ENCODE measurements at regions not wholly inside any gene's neighbourhood (a gene's known extent, or its start where the extent isn't known, plus 50 kb on each side); places are given as distances from the start of the nearest gene placed in this dataset.

- no peak overlapping the region for H3K27ac ChIP-seq (ENCODE audit: low read depth, low read length)
- no peaks in the 10 kb centered on the region for H3K36me3 ChIP-seq (ENCODE audit: control insufficient read depth, insufficient read depth, low read length)
- H3K4me1 ChIP-seq (ENCODE audit: control insufficient read depth, insufficient read depth, low read length) = peaks cover 2% of the 10 kb centered on the region; the same call in 1 of the 2 replicates
- no peak overlapping the region for H3K9ac ChIP-seq (ENCODE audit: low read length)
- no peak overlapping the region for H3K4me3 ChIP-seq (ENCODE audit: low read depth, low read length)
- H3K27me3 ChIP-seq (ENCODE audit: control insufficient read depth, insufficient read depth, low read length) = no peaks in the 10 kb centered on the region
- no peaks in the 10 kb centered on the region for H3K9me3 ChIP-seq (ENCODE audit: control insufficient read depth, insufficient read depth, low read depth, low read length)
Measured at GRCh38 chr2:215657844-215658243, 222.0 kb upstream of the FN1 start.

- H3K9ac ChIP-seq (ENCODE audit: low read length) = no peak overlapping the region
- no peaks in the 10 kb centered on the region for H3K27me3 ChIP-seq (ENCODE audit: control insufficient read depth, insufficient read depth, low read length)
- H3K4me3 ChIP-seq (ENCODE audit: low read depth, low read length) = no peak overlapping the region
- H3K9me3 ChIP-seq (ENCODE audit: control insufficient read depth, insufficient read depth, low read depth, low read length) = no peaks in the 10 kb centered on the region
- H3K36me3 ChIP-seq (ENCODE audit: control insufficient read depth, insufficient read depth, low read length) = no peaks in the 10 kb centered on the region
- H3K27ac ChIP-seq (ENCODE audit: low read depth, low read length) = no peak overlapping the region
- peaks cover 2% of the 10 kb centered on the region; the same call in 1 of the 2 replicates for H3K4me1 ChIP-seq (ENCODE audit: control insufficient read depth, insufficient read depth, low read length)
Measured at GRCh38 chr2:215654148-215654819, 218.4 kb upstream of the FN1 start.

- Histone ChIP-seq H3K4me1 (ENCODE audit: control insufficient read depth, insufficient read depth, low read length) (peaks cover 2% of the 10 kb centered on the region; the same call in 1 of the 2 replicates), H3K36me3 (ENCODE audit: control insufficient read depth, insufficient read depth, low read length) (no peaks in the 10 kb centered on the region), H3K4me3 (ENCODE audit: low read depth, low read length) (no peak overlapping the region), H3K27ac (ENCODE audit: low read depth, low read length) (no peak overlapping the region), H3K9me3 (ENCODE audit: control insufficient read depth, insufficient read depth, low read depth, low read length) (no peaks in the 10 kb centered on the region), H3K9ac (ENCODE audit: low read length) (no peak overlapping the region), H3K27me3 (ENCODE audit: control insufficient read depth, insufficient read depth, low read length) (no peaks in the 10 kb centered on the region)
Measured at GRCh38 chr2:215653344-215654030, 217.6 kb upstream of the FN1 start.

GRCh38 chr2:215652388-215652787, 216.5 kb upstream of the FN1 start:
- H3K9me3 ChIP-seq (ENCODE audit: control insufficient read depth, insufficient read depth, low read depth, low read length) = no peaks in the 10 kb centered on the region
- H3K4me3 ChIP-seq (ENCODE audit: low read depth, low read length) = no peak overlapping the region
- no peaks in the 10 kb centered on the region for H3K27me3 ChIP-seq (ENCODE audit: control insufficient read depth, insufficient read depth, low read length)
- H3K9ac ChIP-seq (ENCODE audit: low read length) = no peak overlapping the region
- H3K27ac ChIP-seq (ENCODE audit: low read depth, low read length) = no peak overlapping the region
- no peaks in the 10 kb centered on the region for H3K36me3 ChIP-seq (ENCODE audit: control insufficient read depth, insufficient read depth, low read length)
- H3K4me1 ChIP-seq (ENCODE audit: control insufficient read depth, insufficient read depth, low read length) = no peaks in the 10 kb centered on the region; the same call in 1 of the 2 replicates

GRCh38 chr2:215651412-215651811, 215.5 kb upstream of the FN1 start:
- Histone ChIP-seq H3K27ac (ENCODE audit: low read depth, low read length) (no peak overlapping the region), H3K9ac (ENCODE audit: low read length) (no peak overlapping the region), H3K36me3 (ENCODE audit: control insufficient read depth, insufficient read depth, low read length) (no peaks in the 10 kb centered on the region), H3K4me3 (ENCODE audit: low read depth, low read length) (no peak overlapping the region), H3K9me3 (ENCODE audit: control insufficient read depth, insufficient read depth, low read depth, low read length) (no peaks in the 10 kb centered on the region), H3K27me3 (ENCODE audit: control insufficient read depth, insufficient read depth, low read length) (no peaks in the 10 kb centered on the region), H3K4me1 (ENCODE audit: control insufficient read depth, insufficient read depth, low read length) (no peaks in the 10 kb centered on the region; the same call in 1 of the 2 replicates)

- no peaks in the 10 kb centered on the region for H3K27me3 ChIP-seq (ENCODE audit: control insufficient read depth, insufficient read depth, low read length)
- H3K36me3 ChIP-seq (ENCODE audit: control insufficient read depth, insufficient read depth, low read length) = no peaks in the 10 kb centered on the region
- H3K4me1 ChIP-seq (ENCODE audit: control insufficient read depth, insufficient read depth, low read length) = no peaks in the 10 kb centered on the region
- H3K4me3 ChIP-seq (ENCODE audit: low read depth, low read length) = no peak overlapping the region
- no peaks in the 10 kb centered on the region for H3K9me3 ChIP-seq (ENCODE audit: control insufficient read depth, insufficient read depth, low read depth, low read length)
- H3K27ac ChIP-seq (ENCODE audit: low read depth, low read length) = no peak overlapping the region
- H3K9ac ChIP-seq (ENCODE audit: low read length) = no peak overlapping the region
Measured at GRCh38 chr2:215644233-215644897, 208.5 kb upstream of the FN1 start.

GRCh38 chr2:215638687-215639086, 202.8 kb upstream of the FN1 start:
- no peak overlapping the region for H3K9ac ChIP-seq (ENCODE audit: low read length)
- no peak overlapping the region for H3K4me3 ChIP-seq (ENCODE audit: low read depth, low read length)
- H3K9me3 ChIP-seq (ENCODE audit: control insufficient read depth, insufficient read depth, low read depth, low read length) = peaks cover 18% of the 10 kb centered on the region
- no peaks in the 10 kb centered on the region for H3K4me1 ChIP-seq (ENCODE audit: control insufficient read depth, insufficient read depth, low read length)
- no peaks in the 10 kb centered on the region for H3K36me3 ChIP-seq (ENCODE audit: control insufficient read depth, insufficient read depth, low read length)
- H3K27me3 ChIP-seq (ENCODE audit: control insufficient read depth, insufficient read depth, low read length) = no peaks in the 10 kb centered on the region
- H3K27ac ChIP-seq (ENCODE audit: low read depth, low read length) = no peak overlapping the region

- H3K9me3 ChIP-seq (ENCODE audit: control insufficient read depth, insufficient read depth, low read depth, low read length) = peaks cover 25% of the 10 kb centered on the region
- no peak overlapping the region for H3K27ac ChIP-seq (ENCODE audit: low read depth, low read length)
- H3K36me3 ChIP-seq (ENCODE audit: control insufficient read depth, insufficient read depth, low read length) = no peaks in the 10 kb centered on the region
- no peaks in the 10 kb centered on the region for H3K27me3 ChIP-seq (ENCODE audit: control insufficient read depth, insufficient read depth, low read length)
- no peak overlapping the region for H3K9ac ChIP-seq (ENCODE audit: low read length)
- no peaks in the 10 kb centered on the region for H3K4me1 ChIP-seq (ENCODE audit: control insufficient read depth, insufficient read depth, low read length)
- H3K4me3 ChIP-seq (ENCODE audit: low read depth, low read length) = no peak overlapping the region
Measured at GRCh38 chr2:215637651-215638050, 201.8 kb upstream of the FN1 start.

GRCh38 chr2:215636816-215637215, 200.9 kb upstream of the FN1 start:
- Histone ChIP-seq H3K27me3 (ENCODE audit: control insufficient read depth, insufficient read depth, low read length) (no peaks in the 10 kb centered on the region), H3K9ac (ENCODE audit: low read length) (no peak overlapping the region), H3K9me3 (ENCODE audit: control insufficient read depth, insufficient read depth, low read depth, low read length) (peaks cover 27% of the 10 kb centered on the region), H3K4me1 (ENCODE audit: control insufficient read depth, insufficient read depth, low read length) (no peaks in the 10 kb centered on the region), H3K36me3 (ENCODE audit: control insufficient read depth, insufficient read depth, low read length) (no peaks in the 10 kb centered on the region), H3K4me3 (ENCODE audit: low read depth, low read length) (no peak overlapping the region), H3K27ac (ENCODE audit: low read depth, low read length) (no peak overlapping the region)

- Histone ChIP-seq H3K4me3 (ENCODE audit: low read depth, low read length) (no peak overlapping the region), H3K4me1 (ENCODE audit: control insufficient read depth, insufficient read depth, low read length) (no peaks in the 10 kb centered on the region), H3K36me3 (ENCODE audit: control insufficient read depth, insufficient read depth, low read length) (no peaks in the 10 kb centered on the region), H3K9me3 (ENCODE audit: control insufficient read depth, insufficient read depth, low read depth, low read length) (peaks cover 31% of the 10 kb centered on the region), H3K27me3 (ENCODE audit: control insufficient read depth, insufficient read depth, low read length) (no peaks in the 10 kb centered on the region), H3K27ac (ENCODE audit: low read depth, low read length) (no peak overlapping the region), H3K9ac (ENCODE audit: low read length) (no peak overlapping the region)
Measured at GRCh38 chr2:215635788-215636139, 199.9 kb upstream of the FN1 start.

- no peaks in the 10 kb centered on the region for H3K4me1 ChIP-seq (ENCODE audit: control insufficient read depth, insufficient read depth, low read length)
- no peak overlapping the region for H3K9ac ChIP-seq (ENCODE audit: low read length)
- H3K36me3 ChIP-seq (ENCODE audit: control insufficient read depth, insufficient read depth, low read length) = no peaks in the 10 kb centered on the region
- H3K27ac ChIP-seq (ENCODE audit: low read depth, low read length) = no peak overlapping the region
- H3K27me3 ChIP-seq (ENCODE audit: control insufficient read depth, insufficient read depth, low read length) = no peaks in the 10 kb centered on the region
- no peak overlapping the region for H3K4me3 ChIP-seq (ENCODE audit: low read depth, low read length)
- peaks cover 36% of the 10 kb centered on the region for H3K9me3 ChIP-seq (ENCODE audit: control insufficient read depth, insufficient read depth, low read depth, low read length)
Measured at GRCh38 chr2:215635071-215635787, 199.4 kb upstream of the FN1 start.

All from HUES6 (cell line).